Ureter (tissue), 1 donor: ENCODE measurements at regions not wholly inside any gene's neighbourhood (a gene's known extent, or its start where the extent isn't known, plus 50 kb on each side); places are given as distances from the start of the nearest gene placed in this dataset.
"Not testable (repeated sequence)": the region's sequence is repeated elsewhere in the genome, so short reads cannot be mapped to it uniquely, and the experiment has no call there.

Experiments
- DNase-seq: peaks from one replicate; pipeline ENCODE4 v3.0.0-alpha.2; 2020; ENCODE audit warnings: low spot score
- donor health status: DM: yes; HTN: yes; CAD: no.

- DNase-seq, result no peak
Measured at GRCh38 chr1:61028136-61028535, 54.2 kb upstream of the NFIA start.

- not testable (repeated sequence) for DNase-seq
Measured at GRCh38 chr1:61018068-61018467, 64.3 kb upstream of the NFIA start.

- DNase-seq, result no peak
Measured at GRCh38 chr1:61017651-61018050, 64.7 kb upstream of the NFIA start.

GRCh38 chr1:61013946-61014667 lies 68.3 kb upstream of the NFIA start:
- DNase-seq, result no peak

- no peak for DNase-seq
Measured at GRCh38 chr1:61013189-61013945, 69.0 kb upstream of the NFIA start.

- no peak for DNase-seq
Measured at GRCh38 chr1:61012341-61012761, 70.0 kb upstream of the NFIA start.

GRCh38 chr1:61011561-61012263 lies 70.6 kb upstream of the NFIA start:
- no peak for DNase-seq

GRCh38 chr1:61007534-61008364 lies 74.6 kb upstream of the NFIA start:
- no peak for DNase-seq

GRCh38 chr1:61005614-61006580 lies 76.5 kb upstream of the NFIA start:
- no peak for DNase-seq

- DNase-seq, result no peak
Measured at GRCh38 chr1:61004262-61005003, 77.9 kb upstream of the NFIA start.

- no peak for DNase-seq
Measured at GRCh38 chr1:61000327-61000726, 82.0 kb upstream of the NFIA start.

- DNase-seq, result no peak
Measured at GRCh38 chr1:60998786-60999185, 83.6 kb upstream of the NFIA start.

GRCh38 chr1:60994828-60995492 lies 87.4 kb upstream of the NFIA start:
- DNase-seq, result no peak

GRCh38 chr1:60994369-60994768 lies 88.0 kb upstream of the NFIA start:
- no peak for DNase-seq

GRCh38 chr1:60992165-60992564 lies 90.2 kb upstream of the NFIA start:
- DNase-seq, result no peak

- DNase-seq, result no peak
Measured at GRCh38 chr1:60990714-60991090, 91.7 kb upstream of the NFIA start.

- peak; percentile 49 for DNase-seq
Measured at GRCh38 chr1:60989749-60990713, 92.3 kb upstream of the NFIA start.

GRCh38 chr1:60988891-60989290 lies 93.5 kb upstream of the NFIA start:
- no peak for DNase-seq
